ENCODE measurements at regions not wholly inside any gene's neighbourhood (a gene's known extent, or its start where the extent isn't known, plus 50 kb on each side); places are given as distances from the start of the nearest gene placed in this dataset.

DNA sequence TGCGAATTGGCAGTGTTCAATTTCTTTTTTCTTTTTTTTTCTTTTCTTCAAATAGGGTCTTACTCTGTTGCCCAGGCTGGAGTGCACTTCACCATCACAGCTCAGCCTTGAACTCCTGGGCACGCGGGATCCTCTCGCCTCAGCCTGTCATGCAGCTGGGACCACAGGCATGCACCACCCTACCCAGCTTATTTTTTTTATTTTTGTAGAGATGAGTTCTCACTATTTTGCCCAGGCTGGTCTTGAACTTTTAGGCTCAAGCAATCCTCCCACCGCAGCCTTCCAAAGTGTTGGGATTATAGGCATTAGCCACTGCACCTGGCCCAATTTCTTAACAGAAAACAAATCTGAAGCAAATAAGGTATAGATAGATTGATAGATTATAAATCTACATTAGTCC, 69.3 kb downstream of the SKIDA1 start:
- TF ChIP-seq, protein P1, sequence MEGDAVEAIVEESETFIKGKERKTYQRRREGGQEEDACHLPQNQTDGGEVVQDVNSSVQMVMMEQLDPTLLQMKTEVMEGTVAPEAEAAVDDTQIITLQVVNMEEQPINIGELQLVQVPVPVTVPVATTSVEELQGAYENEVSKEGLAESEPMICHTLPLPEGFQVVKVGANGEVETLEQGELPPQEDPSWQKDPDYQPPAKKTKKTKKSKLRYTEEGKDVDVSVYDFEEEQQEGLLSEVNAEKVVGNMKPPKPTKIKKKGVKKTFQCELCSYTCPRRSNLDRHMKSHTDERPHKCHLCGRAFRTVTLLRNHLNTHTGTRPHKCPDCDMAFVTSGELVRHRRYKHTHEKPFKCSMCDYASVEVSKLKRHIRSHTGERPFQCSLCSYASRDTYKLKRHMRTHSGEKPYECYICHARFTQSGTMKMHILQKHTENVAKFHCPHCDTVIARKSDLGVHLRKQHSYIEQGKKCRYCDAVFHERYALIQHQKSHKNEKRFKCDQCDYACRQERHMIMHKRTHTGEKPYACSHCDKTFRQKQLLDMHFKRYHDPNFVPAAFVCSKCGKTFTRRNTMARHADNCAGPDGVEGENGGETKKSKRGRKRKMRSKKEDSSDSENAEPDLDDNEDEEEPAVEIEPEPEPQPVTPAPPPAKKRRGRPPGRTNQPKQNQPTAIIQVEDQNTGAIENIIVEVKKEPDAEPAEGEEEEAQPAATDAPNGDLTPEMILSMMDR (optimal IDR thresholded peaks at IDR 0.05 in 1 of 3, IDR thresholded peaks at IDR 0.05 in 1 of 3, conservative IDR thresholded peaks at IDR 0.05 in 1 of 3; ENCODE audit: extremely low read depth in 1 of 3, insufficient read depth in 2 of 3, low read length in 3 of 3), result no peak
- TF ChIP-seq EZH2 (IDR thresholded peaks at IDR 0.05; ENCODE audit: low read length), result no peak

Data from keratinocyte (primary cell).